KBM-7 (cell line): ENCODE measurements at regions not wholly inside any gene's neighbourhood (a gene's known extent, or its start where the extent isn't known, plus 50 kb on each side); places are given as distances from the start of the nearest gene placed in this dataset.
"Not testable (repeated sequence)": the region's sequence is repeated elsewhere in the genome, so short reads cannot be mapped to it uniquely, and the experiment has no call there.

Experiments used
- DNase-seq: peaks from one replicate; pipeline ENCODE4 v3.0.0-alpha.2; 2015
- in situ Hi-C: fragments of 300-500 bp; cut with MboI; formaldehyde crosslinking; loops from 2 replicates; pipeline ENCODE4 v1.14.3; 2020; ENCODE audit warnings: low sequenced_read_pairs, low pct_unique_long_range_greater_than_20kb, mixed read lengths

DNA sequence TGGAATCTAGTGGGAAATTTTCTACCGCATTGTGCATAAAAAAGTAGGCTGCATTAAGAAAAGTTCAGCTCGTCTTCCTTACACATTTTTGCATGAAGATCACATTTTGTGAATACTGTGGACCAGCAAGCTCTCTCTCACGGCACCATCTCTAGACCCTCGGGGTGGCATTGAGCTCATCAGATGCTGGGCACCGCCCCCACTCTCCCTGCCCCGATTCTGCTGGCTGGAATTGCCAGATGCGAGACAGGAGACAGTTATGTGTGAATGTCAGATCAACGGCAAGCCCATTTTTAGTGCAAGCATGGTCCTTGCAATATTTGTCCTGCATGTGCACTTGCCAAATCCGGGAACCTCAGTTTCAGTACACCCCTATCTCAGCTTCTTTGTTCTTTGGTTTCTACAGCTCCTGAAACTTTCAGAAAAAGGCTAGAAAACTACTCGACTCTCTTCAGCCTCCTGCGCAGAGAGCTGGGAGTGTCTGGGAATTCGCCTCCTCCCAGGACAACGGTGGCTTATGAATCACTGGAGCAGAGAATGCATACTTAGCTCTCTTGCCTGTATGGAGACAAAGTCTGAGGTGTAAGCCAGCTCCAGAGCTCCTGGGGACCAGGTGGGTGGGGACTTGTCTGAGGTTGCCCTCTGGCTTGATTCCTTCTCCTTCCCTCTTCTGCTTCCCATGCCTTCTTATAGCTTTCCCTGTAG, 285.2 kb upstream of the ATP10A start:
- DNase-seq, result no peak
- in situ Hi-C loops, result no loop called here

GRCh38 chr15:26146202-26146601, 283.1 kb upstream of the ATP10A start:
- DNase-seq, result no peak
- in situ Hi-C loops, result no loop called here

- in situ Hi-C loops, result no loop called here
- DNase-seq, result no peak
Observed at GRCh38 chr15:26145796-26146195, 282.7 kb upstream of the ATP10A start.

DNA sequence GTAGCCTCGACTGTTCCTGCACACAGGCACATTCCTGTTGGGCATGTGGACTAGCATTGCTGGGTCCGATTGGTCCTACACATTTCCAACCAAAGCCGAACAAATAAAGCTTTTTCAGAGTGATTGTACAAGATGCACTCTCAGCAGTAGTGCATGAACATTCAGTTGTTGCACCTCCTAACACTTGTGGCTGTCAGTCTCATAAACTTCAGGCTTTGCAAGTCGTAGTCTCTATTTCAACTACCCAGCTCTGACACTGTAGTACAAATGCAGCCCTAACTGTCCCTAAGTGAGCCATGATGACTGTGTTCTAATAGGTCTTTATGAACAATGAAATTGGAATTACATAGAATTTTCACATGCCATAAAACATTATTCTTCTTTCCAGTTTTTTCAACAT, 281.7 kb upstream of the ATP10A start:
- no peak for DNase-seq
- in situ Hi-C loops, result no loop called here

DNA sequence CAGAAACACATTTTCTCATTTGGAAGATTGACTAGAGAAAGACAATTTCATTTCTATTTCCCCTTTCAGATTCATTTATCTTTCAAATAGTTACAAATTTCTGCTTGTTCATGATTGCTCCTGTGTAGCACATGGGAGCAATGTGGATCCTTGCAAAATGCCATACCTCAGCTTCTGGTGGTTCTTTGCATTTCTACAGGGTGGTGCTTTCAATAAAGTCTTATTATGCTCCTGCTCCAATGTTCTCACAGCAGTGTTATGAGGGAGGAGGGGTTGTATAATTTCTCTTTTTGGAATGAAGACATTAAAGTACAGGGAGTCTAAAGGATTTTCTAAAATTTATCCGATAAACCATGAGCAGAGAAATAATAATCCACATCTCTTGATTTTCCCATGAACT, 280.1 kb upstream of the ATP10A start:
- in situ Hi-C loops, result no loop called here
- no peak for DNase-seq

- no peak for DNase-seq
- in situ Hi-C loops, result no loop called here
Observed at GRCh38 chr15:26134812-26135211, 271.7 kb upstream of the ATP10A start.

GRCh38 chr15:26134152-26134551, 271.0 kb upstream of the ATP10A start:
- no peak for DNase-seq

GRCh38 chr15:26132811-26133210, 269.7 kb upstream of the ATP10A start:
- no peak for DNase-seq
- in situ Hi-C loops, result no loop called here

More at GRCh38 chr15:26134152-26134551, 271.0 kb upstream of the ATP10A start:
- in situ Hi-C loops, result no loop called here

DNA sequence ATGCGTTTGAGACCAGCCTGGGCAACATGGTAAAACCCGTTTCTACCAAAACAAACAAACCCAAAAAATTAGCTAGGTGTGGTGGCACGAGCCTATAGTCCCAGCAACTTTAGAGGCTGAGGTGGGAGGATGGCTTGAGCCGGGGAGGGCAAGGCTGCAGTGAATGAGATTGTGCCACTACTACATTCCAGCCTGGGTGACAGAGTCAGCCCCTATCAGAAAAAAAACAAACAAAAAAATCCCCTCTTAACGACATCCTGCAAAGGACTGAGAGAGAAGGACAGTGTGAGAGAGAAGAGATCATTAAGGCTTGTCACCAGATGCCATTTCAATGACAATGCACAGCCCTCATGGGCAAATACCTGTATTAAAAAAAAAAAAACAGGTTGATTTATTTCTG, 266.7 kb upstream of the ATP10A start:
- DNase-seq, result no peak
- in situ Hi-C loops, result no loop called here

DNA sequence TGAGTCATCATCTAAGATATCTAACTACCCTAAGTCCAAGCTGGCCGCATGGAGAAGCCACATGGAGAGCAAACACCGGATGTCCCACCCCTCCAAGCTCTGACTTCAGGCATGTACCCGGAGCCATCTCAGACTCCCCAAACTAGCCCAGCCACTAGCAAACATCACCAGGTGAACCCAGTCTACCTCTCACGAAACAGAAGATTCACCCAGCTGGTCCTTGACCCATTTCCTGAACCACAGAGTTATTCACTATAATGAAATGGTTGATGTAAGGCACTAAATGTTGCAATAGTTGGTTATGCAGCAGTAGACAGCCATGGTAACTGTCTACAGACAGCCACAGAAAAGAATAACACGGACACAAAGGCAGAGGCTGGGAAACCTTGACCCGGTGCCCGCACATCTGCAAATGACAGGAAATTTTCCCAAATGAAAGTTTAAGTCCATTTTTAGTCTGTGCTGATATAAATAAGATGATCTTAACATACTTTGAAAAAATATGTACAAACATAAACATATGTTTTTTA, 265.5 kb upstream of the ATP10A start:
- DNase-seq, result no peak
- in situ Hi-C loops, result no loop called here

DNA sequence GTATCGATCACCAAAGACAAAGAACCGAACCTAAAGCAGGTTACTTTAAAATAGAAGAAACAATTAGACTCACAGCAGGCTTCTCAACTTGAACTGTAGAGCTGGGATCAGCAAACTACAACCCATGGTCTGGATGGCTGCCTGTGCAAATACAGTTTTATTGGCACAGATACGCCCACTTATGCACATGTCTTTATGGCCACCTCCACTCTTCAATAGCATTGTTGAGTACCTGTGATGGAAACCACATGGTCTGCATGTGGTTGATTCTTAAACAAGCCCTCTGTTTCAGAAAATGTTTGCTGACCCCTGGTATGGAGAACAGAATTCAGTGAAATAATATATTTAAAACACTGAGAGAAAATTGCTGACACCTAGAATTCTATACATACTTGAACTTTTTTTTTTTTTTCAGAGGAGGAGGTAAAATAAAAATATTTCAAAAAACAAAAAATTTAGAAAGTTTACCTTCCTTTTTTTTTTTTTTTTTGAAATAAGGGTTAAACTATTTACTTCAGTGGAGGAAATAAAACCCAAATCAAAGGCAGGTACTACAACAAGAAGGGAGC, 263.8 kb upstream of the ATP10A start:
- in situ Hi-C loops, result no loop called here

DNA sequence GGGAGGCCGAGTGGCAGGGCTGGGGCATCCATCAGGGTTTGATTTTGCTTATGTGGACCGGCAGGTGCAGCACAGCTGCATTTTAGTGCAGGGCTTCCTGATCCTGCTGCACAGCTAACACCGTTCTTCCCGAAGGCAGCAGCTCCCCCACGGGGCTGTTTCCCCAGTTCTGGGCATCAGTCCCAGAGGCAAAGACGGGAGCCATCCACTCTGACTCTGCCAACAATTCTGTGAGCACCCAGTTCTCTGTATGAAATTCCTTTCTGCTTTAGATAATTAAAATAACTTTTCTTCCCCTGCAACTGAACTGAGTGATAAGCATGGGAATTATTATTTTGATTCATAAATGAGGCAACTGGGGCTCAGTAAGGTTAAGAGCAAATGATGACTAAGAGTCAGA, 262.9 kb upstream of the ATP10A start:
- in situ Hi-C loops, result no loop called here
- DNase-seq, result no peak

More for the DNA sequence above, 263.8 kb upstream of the ATP10A start:
- DNase-seq, result no peak

DNA sequence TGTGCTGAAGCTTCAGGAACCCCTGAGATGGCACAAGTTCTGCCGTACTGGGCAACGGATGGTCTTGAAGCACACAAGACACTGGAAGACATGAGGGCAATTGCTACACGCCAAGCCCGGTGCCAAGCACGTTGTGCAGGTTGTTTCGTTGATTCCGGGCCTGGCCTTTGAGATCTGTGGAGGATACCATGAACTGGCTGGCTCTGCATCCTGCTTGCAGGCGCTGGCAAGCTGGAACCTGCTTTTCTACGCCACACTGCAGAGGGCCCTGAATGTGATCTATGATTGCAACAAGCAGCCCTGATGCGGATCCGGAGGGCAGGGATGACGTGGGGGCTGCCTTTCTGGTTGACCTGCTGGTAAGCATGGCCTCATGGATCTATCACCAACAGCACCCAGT, 262.5 kb upstream of the ATP10A start:
- in situ Hi-C loops, result no loop called here
- DNase-seq, result no peak

DNA sequence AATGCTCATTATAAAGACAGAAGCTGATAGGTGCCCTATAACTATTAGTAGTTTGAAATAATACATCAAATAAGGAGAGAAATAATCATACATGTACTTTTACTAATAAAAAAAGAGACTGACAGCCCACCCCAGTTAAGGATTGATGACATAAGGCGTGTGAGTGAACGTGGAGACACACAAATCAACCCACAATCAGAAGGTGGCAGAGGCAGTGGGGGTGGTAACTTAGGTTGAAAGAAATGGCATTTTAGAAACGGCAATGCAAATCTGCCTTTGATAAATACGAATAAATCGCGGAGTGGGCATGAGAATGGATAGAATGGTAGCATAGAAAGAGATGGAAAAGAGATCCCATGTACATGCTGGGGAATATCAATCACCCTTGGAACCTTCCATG, 256.2 kb upstream of the ATP10A start:
- DNase-seq, result no peak
- in situ Hi-C loops, result no loop called here

DNA sequence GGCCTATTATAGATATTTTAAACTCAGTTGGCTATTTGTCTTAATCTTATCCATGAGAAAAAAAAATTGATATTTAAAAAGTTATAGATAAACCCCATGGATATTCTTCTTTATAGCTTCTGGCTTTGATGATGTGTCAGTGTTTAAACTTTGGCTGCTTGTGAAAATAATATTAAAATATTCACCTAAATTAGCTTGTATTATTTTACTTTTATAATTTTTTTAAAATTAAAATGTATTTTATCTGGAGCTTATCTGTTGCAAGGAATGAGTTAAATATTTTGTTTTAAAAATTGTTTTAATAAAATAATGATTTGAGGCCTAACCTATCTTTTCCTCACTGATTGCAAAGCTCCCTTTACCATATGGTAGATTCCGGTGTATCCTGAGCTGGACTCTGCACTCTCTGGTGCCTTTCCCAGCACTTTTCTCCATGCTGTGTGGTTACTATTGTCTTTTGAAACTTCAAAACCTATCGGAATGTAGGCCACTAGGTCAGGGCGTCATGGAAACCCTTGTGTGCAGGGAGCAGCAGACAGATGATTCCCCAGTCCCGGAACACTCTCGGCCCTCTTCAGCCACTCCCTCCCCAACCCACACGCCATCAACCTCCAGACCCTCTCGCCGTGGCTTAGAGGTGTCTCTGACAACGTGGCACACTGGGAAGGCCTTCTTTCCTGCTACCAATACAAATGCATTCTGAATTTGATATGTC, 252.3 kb upstream of the ATP10A start:
- no peak for DNase-seq
- in situ Hi-C loops, result no loop called here

GRCh38 chr15:26114128-26114527, 251.0 kb upstream of the ATP10A start:
- in situ Hi-C loops, result not testable (repeated sequence)

GRCh38 chr15:26113296-26113695, 250.2 kb upstream of the ATP10A start:
- no peak for DNase-seq
- in situ Hi-C loops, result no loop called here

More at GRCh38 chr15:26114128-26114527, 251.0 kb upstream of the ATP10A start:
- DNase-seq, result not testable (repeated sequence)

DNA sequence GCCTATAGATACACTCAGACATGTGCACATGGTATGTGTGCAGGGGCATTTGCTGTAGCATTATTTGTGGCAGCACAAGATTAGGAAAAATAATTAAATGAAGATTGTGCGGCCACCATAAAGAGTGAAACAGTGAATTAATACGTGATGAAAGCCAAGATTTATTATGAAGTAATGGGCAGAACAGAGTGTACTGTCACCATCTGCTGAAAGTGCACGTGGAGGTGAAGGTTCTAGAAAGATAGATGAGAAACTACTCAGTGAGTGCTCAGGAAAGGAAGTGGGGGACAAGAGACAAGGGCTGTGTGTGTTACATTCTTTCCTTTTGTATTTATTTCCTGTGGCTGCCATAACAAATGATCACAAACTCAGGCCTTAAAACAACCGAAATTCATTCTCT, 246.1 kb upstream of the ATP10A start:
- in situ Hi-C loops, result no loop called here
- no peak for DNase-seq

- in situ Hi-C loops, result no loop called here
- DNase-seq, result no peak
Observed at GRCh38 chr15:26106556-26106955, 243.4 kb upstream of the ATP10A start.

DNA sequence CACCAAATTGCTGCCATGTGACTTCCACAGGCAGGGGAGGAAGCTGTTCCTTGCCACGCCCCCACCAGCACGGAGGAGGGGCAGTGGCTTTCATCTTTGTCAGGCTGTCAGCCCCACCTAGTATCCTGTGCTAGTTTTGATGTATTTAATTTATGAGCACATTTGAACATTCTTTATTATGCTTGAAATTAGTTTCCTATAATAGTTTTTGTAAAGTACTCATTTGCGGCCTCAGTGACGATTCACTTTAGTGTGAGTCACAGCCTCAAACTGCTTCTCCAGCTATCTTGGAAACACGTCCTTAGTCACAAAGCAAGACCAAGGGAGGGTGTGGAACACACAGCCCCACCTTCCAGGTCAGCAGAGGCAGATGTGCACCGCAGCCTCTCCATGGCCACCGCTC, 239.9 kb upstream of the ATP10A start:
- peak; percentile 44 for DNase-seq
- in situ Hi-C loops, result no loop called here
